OCI-LY7 (cell line): ENCODE measurements at regions not wholly inside any gene's neighbourhood (a gene's known extent, or its start where the extent isn't known, plus 50 kb on each side); places are given as distances from the start of the nearest gene placed in this dataset.

Experiments
- BruUV-seq: library from RNA; stranded (reverse); fragments of 400-500 nt; replicated peaks from 2 replicates; lab custom pipeline; 2021; lab: Mats Ljungman, UMichigan
- CTCF ChIA-PET: fragments of 300-600 bp; sonication (Branson Sonifier 250); formaldehyde crosslinking; loops from one replicate; lab custom pipeline; 2022; ENCODE audit warnings: antibody characterized with exemption; ENCODE audit not compliant: unreplicated experiment; lab: Charles Lee
- POLR2A ChIA-PET: fragments of 300-600 bp; sonication (Branson Sonifier 250); formaldehyde crosslinking; loops from one replicate; lab custom pipeline; 2022; ENCODE audit warnings: antibody characterized with exemption; lab: Charles Lee
- DNase-seq: peaks from one replicate; pipeline ENCODE4 v3.0.0-alpha.2; 2015; ENCODE audit warnings: low spot score
- H2AFZ ChIP-seq: fragments of 200-600 bp; sonication (generic), shearing (Covaris generic); 2 replicates; pipeline ENCODE4 v1.6.1; 2014; ENCODE audit warnings: mild to moderate bottlenecking, antibody characterized with exemption, low read length, moderate library complexity
- H3K27ac ChIP-seq: fragments of 200-600 bp; sonication (generic); 2 replicates; pipeline ENCODE4 v1.5.1; 2014; ENCODE audit warnings: mixed run types, low read depth, mild to moderate bottlenecking, moderate library complexity, low read length, inconsistent platforms; ENCODE audit not compliant: poor library complexity, severe bottlenecking
- H3K36me3 ChIP-seq: fragments of 200-600 bp; sonication (generic); 2 replicates; pipeline ENCODE4 v1.6.1; 2014; ENCODE audit warnings: mild to moderate bottlenecking, antibody characterized with exemption, low read length, moderate library complexity, mixed read lengths; ENCODE audit not compliant: insufficient read depth
- H3K4me1 ChIP-seq: fragments of 200-600 bp; sonication (generic); 2 replicates; pipeline ENCODE4 v1.5.1; 2014; ENCODE audit warnings: mild to moderate bottlenecking, low read length; ENCODE audit not compliant: insufficient read depth, poor library complexity, severe bottlenecking
- H3K4me2 ChIP-seq: fragments of 200-600 bp; sonication (generic); 2 replicates; pipeline ENCODE4 v1.6.1; 2014; ENCODE audit warnings: mild to moderate bottlenecking, low read length
- H3K4me3 ChIP-seq: fragments of 200-600 bp; sonication (generic); 2 replicates; pipeline ENCODE4 v1.5.1; 2014; ENCODE audit warnings: mild to moderate bottlenecking, low read depth, low read length; ENCODE audit not compliant: poor library complexity, severe bottlenecking
- H3K79me2 ChIP-seq: fragments of 200-600 bp; sonication (generic); 2 replicates; pipeline ENCODE4 v1.6.1; 2016; ENCODE audit warnings: low read depth, mild to moderate bottlenecking, low read length, moderate library complexity, mixed read lengths; ENCODE audit not compliant: insufficient read depth
- H3K9me2 ChIP-seq: fragments of 200-600 bp; sonication (generic); 2 replicates; pipeline ENCODE4 v1.6.1; 2016; ENCODE audit warnings: mild to moderate bottlenecking, low read length, mixed read lengths; ENCODE audit not compliant: insufficient read depth
- H3K9me3 ChIP-seq: fragments of 200-600 bp; sonication (generic); 2 replicates; pipeline ENCODE4 v1.6.1; 2014; ENCODE audit warnings: mild to moderate bottlenecking, mixed run types, low read length, mixed read lengths
- H4K20me1 ChIP-seq: fragments of 200-600 bp; sonication (generic); 2 replicates; pipeline ENCODE4 v1.6.1; 2014; ENCODE audit warnings: mild to moderate bottlenecking, antibody characterized with exemption, low read length, moderate library complexity, mixed read lengths; ENCODE audit not compliant: insufficient read depth
- CTCF ChIP-seq: fragments of 200-600 bp; sonication (generic); conservative IDR thresholded peaks from 2 replicates; pipeline ENCODE4 v1.5.1; 2014; ENCODE audit warnings: mild to moderate bottlenecking, antibody characterized with exemption, low read length, moderate library complexity, mixed read lengths
- EZH2phosphoT487 ChIP-seq: fragments of 200-600 bp; sonication (generic); IDR thresholded peaks from 2 replicates; pipeline ENCODE4 v1.6.1; 2018; ENCODE audit warnings: low read depth, borderline replicate concordance, mild to moderate bottlenecking, mixed run types, antibody characterized with exemption, low read length, moderate library complexity, mixed read lengths
- intact Hi-C: fragments of 100-400 bp; cut with micrococcal nuclease; formaldehyde crosslinking; loops from one replicate; pipeline ENCODE4 v1.10.0; 2022; ENCODE audit not compliant: unreplicated experiment

- H3K4me2 ChIP-seq = no peak overlapping the region
- TF ChIP-seq EZH2phosphoT487 (no peak), CTCF (no peak)
- H3K9me3 ChIP-seq = no peaks in the 10 kb centered on the region
- no peak overlapping the region for H3K27ac ChIP-seq
- no peak overlapping the region for H2AFZ ChIP-seq
- intact Hi-C loops = no loop called here
- no TSS peak for BruUV-seq
- no peaks in the 10 kb centered on the region for H3K4me1 ChIP-seq
- ChIA-PET POLR2A (no interaction called here), CTCF (no interaction called here)
- no peak for DNase-seq
- no peaks in the 10 kb centered on the region for H3K79me2 ChIP-seq
- no peaks in the 10 kb centered on the region for H4K20me1 ChIP-seq
- H3K9me2 ChIP-seq = no peaks in the 10 kb centered on the region
- no peaks in the 10 kb centered on the region for H3K36me3 ChIP-seq
- no peak overlapping the region for H3K4me3 ChIP-seq
These were observed 388.4 kb downstream of the BTBD3 start for GRCh38 chr20:12306107-12306506.

DNA sequence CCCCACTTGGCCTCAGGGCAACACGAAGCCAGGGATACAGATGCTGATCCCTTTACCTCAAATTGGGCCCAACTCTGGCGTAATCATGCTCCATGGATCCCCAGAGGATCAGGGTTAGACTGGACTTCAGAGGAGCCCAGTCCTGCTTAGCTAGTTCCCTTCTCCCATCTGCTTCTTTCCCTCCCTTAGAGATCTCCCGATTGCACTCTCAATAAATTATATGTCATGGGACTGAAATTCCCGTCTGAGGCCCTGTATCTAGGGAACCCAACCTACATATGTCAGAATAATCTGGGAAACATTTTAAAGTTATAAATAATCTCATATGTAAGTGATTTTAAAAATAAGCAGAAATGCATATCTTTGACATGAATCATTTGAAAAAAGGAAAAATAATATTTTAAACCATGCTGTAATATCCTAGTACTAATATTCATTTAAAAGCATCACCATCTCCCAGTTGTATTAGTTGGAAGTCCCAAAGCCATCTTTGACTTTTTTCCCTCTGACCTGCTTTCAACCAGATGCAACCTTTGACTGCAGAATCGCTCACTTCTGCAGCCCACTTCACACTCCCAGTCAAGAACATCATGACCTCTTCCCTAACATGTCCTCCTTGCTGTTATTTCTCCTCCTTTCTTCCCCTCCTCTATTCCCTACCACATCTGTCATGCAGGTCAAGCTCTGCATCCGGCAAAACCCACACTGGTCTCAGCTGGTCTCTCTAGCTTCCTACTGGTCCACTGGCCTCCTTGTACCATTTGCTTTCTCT is 393.6 kb downstream of the BTBD3 start:
- no peak for TF ChIP-seq CTCF
- TF ChIP-seq EZH2phosphoT487 = no peak
- Histone ChIP-seq H3K79me2 (no peaks in the 10 kb centered on the region), H3K4me2 (no peak overlapping the region), H3K9me2 (no peaks in the 10 kb centered on the region), H3K36me3 (no peaks in the 10 kb centered on the region), H4K20me1 (no peaks in the 10 kb centered on the region), H3K9me3 (no peaks in the 10 kb centered on the region), H2AFZ (no peak overlapping the region), H3K4me3 (no peak overlapping the region), H3K27ac (no peak overlapping the region), H3K4me1 (no peaks in the 10 kb centered on the region)
- no TSS peak for BruUV-seq
- intact Hi-C loops = no loop called here
- ChIA-PET CTCF (no interaction called here), POLR2A (interaction anchor here (0.6 kb wide), 1 partner anchor 66 kb away, joined by 6 read pairs; no protein-coding TSS in a partner anchor)
- DNase-seq = no peak

GRCh38 chr20:12315652-12316051 is 398.0 kb downstream of the BTBD3 start:
- no peak overlapping the region for H3K4me2 ChIP-seq
- no peaks in the 10 kb centered on the region for H3K79me2 ChIP-seq
- no peak overlapping the region for H2AFZ ChIP-seq
- no TSS peak for BruUV-seq
- H4K20me1 ChIP-seq = no peaks in the 10 kb centered on the region
- no peak overlapping the region for H3K4me3 ChIP-seq
- H3K9me3 ChIP-seq = no peaks in the 10 kb centered on the region
- H3K4me1 ChIP-seq = no peaks in the 10 kb centered on the region
- no peak overlapping the region for H3K27ac ChIP-seq
- no peaks in the 10 kb centered on the region for H3K36me3 ChIP-seq
- intact Hi-C loops = no loop called here
- POLR2A ChIA-PET = interaction anchor here (0.7 to 1.0 kb wide), 2 partner anchors 11 to 672 kb away, joined by 3 to 4 read pairs; no protein-coding TSS in a partner anchor
- no peak for DNase-seq
- CTCF ChIA-PET = no interaction called here
- TF ChIP-seq EZH2phosphoT487 (no peak), CTCF (no peak)
- H3K9me2 ChIP-seq = no peaks in the 10 kb centered on the region
